ENCODE measurements at regions not wholly inside any gene's neighbourhood (a gene's known extent, or its start where the extent isn't known, plus 50 kb on each side); places are given as distances from the start of the nearest gene placed in this dataset.

DNA sequence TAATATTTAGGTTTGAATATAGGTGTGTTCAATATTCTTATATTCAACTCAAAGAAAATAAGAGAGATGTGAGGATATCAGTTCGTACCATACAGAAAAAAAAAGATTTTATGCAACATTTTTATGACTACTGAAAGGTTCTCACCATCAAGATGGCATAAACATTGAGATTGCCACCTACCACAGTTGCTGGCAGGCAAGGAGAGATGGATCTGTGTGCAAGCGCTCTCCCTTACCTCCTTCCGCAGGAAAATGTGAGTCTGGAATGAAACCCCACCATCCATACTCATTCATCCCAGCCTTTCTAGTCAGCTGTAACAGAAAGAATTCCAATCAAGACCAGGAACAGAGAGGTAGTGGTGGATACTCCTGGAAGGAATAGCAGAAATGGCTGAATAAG is 376.9 kb downstream of the PPP3CA start:
- DNase-seq = no peak

DNA sequence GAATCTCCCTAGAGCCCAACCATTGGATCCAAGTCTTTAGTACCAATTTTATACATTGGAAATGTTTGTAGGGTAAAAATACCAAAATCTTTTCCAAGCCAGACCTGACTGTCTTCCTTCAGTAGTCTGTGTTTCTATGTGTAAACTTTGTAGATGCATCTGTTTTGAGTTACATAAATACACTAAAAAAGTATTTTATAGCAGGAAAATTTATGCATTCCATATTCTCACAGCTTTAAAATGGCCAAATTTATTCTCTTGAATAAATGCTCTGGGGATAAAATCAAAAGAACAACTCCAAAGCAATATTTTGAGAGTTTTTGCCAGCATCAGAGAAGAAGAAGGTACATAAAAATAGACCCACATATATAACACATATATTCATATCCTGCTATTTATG is 377.4 kb downstream of the PPP3CA start:
- DNase-seq = no peak

DNA sequence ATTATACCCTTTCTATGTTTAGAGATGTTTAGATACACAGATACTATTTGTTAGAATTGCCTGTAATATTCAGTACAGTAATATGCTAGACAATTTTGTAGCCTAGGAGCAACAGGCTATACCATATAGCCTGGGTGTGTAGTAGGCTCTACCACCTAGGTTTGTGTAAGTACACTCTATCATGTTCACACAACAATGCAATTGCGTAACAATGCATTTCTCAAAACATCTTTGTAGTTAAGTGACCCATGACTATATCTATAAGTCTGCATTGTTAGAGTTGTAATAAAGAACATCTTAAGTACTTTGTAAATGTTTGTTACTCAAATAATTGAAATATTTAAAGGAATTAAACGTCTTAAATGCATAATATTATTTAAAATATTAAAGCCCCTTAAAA is 379.3 kb downstream of the PPP3CA start:
- no peak for DNase-seq

DNA sequence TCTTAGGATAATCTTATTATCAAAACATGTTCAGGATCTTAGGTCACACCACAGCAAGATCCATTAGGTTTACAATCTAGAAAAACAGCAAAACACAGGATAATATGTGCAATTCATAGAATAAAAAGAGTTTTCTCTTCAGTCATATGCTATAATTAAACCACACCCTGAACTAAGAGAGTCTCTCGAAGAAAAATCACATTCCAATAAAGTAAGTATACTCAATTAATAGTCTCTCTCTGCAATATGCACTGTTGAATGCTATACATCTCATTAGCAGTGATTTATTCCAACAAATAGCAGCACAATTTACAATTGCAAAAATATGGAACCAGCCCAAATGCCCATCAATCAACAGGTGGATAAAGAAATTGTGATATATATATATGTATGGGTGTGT is 383.7 kb downstream of the PPP3CA start:
- DNase-seq = no peak

DNA sequence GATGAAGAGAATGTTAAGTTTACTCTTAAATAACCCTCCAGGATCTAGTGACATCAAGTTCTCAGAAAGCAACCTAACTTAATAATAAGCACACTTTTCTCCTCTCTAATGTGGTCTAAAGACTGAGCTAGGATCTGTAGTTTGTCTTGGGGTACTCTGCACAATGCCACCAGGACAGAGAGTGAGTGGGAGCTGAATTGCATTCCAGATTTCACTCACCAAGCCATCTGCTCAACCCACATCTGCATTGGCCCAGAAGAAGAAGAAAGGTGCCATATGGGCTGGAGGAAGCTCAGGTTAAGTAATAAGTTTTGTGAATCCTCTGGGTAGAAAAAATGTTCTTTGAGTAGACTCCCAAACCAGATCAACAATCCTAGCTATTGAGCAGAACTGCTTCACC is 384.6 kb downstream of the PPP3CA start:
- no peak for DNase-seq

DNA sequence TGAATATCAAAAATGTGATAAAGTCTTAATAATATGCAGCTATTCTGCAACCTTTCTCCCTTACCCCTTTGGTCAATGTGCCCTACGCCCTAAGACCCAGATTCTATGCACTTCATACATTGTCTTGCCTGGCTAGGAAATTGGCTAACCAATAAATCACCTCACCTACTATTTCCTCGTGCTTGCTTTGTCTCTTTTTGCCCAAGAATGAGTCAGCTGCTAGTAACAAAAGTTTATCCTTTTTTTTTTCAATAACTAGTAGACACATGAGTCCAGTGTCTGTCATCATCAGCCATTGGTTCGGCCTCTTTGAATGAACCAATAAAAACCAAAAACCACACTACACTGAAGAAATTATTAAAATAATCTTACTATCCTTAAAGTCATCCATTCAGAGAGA is 387.1 kb downstream of the PPP3CA start:
- DNase-seq = no peak

DNA sequence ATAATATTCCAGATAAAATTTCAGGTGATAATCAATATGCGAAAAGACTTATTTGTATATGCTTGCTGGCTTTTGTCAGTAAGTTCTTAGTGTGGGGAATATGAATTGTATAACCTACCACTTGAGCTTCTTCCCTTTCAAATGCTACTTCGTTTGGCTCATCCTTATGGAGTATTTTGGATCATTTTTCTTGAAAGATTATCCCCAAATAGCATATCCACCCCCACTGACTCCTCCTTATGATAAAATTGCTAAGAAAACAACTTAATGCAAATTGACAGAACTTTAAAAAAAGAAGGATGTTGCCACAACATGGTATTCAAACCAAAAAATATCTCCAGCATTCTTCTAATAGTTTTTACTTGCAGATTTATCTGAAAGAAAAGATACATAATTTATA is 393.3 kb downstream of the PPP3CA start:
- DNase-seq = no peak

DNA sequence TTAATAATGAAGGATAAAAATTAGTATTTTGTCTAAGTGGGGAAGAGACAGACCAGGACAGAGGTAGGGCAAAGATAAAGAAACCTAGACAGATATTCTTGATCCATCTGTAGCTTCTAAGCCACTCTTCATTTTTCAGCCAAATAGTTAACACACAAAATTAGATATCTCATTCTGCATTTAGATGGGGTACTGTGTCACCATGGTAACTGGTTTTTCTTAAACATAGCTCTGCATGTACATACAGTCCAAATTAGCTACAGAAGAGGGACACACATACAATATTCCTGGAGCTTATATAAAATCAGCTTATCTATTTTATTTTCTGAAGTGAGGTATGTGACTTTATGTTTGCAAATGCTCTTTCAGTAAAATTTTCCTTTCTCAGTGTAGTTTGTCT is 393.7 kb downstream of the PPP3CA start:
- no peak for DNase-seq

DNA sequence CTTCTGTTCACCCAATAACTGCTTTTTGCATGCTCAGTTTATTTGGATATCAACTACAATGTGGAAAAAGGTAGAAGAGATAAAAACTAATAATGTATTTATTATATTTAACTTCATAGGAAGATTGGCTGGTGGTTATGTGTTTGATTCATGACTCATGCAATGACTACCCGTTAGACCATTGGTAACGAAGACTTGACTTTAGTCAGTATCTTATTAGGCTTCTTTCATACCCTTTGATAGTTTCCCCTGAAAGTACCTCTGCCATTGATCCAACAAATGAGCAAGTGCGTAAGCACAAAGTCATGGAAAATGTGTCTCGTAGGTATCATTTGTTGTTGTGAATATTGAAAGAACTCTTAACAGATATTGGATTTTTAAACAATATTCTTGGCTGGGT is 394.7 kb downstream of the PPP3CA start:
- DNase-seq = no peak

DNA sequence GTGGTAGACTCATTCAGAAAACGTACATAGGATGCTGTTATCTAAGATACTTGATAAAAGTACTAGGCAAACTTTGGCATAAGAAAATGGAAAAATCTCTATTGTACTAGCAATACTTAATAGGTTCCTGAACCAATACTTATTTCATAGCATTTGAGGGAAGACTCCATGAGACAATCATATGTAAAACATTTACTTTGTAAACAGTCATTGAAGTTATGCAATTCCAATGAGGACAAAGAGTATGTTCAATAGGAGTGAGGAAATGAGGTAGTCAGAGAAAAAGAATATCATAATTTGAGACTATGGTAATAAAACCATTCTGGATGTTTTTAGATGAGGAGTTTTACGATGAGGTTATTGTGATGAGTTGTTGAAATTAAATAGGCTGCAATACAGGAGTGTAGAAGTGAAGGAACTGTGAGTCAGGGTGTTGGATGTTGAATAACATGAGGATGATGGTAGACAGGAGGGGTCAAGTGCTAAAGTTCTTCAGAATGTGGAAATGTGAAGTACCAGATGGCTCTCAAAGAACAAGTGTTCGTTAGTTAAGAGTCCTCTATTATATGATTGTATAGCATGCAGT is 397.9 kb downstream of the PPP3CA start:
- no peak for DNase-seq

DNA sequence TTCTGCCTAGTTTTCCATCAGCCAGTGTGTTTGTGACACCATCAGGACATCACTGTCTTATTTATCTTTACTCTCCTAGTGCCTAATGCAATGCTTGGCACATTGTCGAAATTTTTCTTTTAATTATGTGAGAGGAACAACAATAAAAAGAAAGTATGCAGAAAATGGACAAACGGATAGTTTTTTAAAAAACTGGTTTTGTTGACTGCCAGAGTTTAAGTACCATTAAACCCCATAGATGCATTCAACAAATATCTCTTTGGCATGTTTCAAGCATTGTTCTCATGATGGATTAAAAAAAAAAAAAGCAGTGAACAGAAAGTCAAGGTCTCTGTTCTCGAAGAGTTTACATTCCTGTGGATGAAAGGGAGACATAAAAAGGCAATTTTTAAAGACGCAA is 398.4 kb downstream of the PPP3CA start:
- no peak for DNase-seq

DNA sequence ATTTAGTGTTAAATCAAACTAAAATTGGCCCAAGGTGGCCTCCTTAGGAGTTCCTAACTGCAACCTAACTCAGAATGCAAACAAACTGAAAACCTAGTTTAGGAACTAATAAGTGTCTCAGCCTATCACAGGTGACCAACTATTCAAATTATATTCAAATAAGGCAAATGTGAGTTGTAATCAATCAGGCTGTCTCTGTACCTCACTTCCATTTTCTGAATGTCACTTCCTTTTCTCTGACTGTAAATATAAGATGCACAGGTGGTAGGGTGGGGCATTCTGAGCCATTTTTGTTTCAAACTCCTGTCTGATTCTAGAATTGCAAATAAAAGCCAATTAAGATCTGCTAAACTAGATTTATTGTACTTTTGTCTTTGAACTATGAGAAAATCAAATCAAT is 401.5 kb downstream of the PPP3CA start:
- DNase-seq = no peak

DNA sequence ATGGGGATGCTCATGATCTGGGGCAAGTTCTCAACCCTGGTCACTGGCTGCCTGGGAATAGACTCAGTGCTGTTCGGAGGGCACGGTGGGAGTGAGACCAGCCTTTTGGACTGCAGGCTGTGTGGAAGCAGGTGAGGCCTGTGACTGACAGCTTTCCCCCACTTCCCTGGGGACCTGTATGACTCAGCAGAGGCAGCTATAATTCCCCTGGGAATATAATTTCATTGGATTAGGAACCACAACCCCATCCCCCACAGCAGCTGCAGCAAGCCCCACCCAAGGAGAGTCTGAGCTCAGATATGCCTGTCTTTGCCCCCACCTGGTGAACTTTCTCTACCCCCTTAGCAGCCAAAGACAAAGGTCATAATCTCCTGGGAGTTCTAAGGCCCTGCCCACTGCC is 408.6 kb downstream of the PPP3CA start:
- DNase-seq = no peak

DNA sequence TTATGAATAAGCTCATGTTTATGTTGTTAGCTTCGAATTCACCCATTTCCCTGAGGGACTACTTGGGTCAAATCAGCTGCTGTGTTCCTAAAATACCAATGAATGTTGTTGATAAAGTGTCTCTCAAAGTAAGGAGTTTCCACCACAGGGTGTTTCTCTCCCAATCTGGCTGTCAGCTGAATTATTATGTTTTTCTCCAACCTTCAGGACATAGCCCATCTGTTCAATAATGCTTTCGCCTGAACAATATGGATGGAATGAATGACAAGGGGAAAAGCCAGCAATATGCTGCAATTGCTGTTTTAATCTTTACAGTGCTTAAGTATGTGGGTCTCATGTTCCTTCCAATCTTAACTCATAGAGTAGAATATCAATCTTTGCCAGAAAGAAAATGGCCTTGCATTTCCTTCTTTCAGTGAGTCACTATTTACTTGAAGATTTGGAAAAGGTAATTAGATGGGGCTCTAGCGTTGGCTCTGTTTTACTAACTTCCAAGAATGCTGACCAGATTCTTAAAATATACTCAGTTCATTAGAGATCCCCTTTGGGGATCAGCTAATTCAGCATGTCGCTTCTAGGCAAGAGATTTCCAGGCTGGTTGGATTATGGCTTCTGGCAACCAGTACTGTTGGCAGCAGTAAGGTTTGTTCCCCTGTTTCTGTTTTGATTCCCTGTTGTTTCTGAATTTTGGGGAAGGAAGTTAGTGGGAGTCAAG is 410.5 kb downstream of the PPP3CA start:
- no peak for DNase-seq

DNA sequence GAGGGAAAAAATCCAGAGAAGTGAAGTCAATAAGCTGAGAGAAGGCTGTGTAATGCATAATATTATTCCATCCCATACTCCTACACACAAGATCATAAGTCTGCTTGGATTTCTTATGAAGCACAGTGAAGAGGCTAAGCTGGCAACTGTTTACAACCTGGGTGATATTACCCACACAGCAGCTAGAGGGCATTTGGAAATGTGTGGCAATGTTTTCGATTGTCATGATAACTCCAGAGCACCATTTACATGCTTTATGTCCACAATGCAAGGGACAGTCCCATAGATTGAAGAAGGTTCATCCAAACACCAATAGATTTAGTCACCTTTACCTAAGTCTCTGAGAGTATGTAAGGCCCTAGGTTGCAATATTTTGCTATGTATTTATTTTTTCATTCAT is 412.2 kb downstream of the PPP3CA start:
- no peak for DNase-seq

DNA sequence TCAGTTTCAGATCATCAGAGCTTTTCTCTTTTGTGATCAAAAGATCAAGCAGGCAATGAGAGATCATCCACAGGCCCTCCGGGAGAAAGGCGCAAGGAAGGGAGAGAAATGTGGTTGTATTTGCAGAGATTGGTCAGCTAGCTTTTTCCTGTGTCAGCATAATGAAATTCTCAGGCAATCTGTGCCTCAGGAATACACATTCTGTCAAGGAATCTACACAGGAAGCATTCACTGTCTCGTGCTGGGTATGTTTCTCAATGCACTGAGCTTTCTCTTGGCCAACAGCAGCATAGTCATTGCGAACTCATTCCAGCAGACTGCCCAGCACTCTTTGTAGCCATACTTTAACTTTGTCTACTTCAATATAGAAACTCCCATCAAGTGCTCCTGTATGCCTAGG is 413.7 kb downstream of the PPP3CA start:
- DNase-seq = no peak

DNA sequence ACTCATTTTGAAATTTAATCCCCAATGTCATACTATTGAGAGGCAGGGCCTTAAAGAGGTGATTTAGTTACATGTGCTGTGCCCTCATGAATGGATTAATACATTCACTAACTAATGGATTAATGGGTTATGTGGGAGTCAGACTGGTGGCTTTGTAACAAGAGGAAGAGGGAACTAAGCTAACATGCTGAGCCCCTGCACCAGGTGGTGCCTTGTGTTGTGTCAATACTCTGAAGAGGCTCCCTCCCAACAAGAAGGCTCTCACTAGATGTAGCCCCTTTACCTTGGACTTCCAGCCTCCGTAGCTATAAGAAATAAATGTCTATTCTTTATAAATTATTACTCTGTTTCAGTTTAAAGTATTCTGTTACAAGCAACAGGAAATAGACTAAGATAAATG is 411.9 kb upstream of the EMCN start:
- peak; percentile 6 for DNase-seq

DNA sequence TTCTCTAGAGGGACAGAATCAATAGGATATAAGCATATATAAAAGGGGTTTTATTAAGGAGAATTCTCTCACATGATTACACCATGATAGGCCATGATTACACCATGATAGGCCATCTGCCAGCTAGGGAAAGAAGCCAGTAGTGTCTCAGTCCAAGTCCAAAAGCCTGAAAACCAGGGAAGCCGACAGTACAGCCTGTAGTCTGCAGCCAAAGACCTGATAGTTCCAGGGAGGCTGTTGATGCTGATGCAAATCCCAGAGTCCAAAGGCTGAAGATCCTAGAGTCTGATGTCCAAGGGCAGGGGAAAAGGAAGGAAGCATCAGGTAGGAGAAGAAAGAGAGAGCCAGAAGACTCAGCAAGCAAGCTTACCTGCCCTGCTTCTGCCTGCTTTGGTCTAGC is 411.3 kb upstream of the EMCN start:
- DNase-seq = no peak

DNA sequence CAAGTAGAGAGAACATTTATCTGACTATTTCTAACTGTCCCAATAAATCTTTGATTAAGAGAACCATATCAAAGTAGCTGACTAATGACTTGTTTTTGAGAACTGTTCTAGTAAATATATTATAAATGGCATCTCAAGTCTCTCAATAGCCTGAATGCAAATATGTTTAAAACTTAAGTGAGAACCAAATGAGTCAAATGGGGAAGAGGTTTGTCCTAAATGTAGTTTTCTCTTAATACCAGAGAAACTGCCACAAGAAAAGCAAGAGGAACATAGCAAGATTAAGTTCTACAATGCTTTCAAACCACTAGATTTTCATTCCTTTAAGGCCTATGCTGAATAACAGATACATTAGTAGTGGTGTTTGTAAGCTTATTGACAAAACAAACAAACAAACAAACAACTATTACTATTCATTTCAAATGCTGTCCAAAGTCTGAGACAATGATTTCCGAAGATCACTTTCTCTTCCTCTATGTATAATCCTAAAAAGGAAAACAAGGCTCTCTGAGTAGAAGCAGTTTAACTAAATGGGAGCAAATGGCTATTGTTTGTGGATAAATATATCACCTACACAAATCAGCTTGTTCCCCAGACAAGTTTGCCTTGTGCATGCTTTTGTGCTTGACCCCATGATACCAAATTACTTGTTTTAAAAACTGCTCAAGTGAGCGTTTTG is 408.4 kb upstream of the EMCN start:
- DNase-seq = no peak

DNA sequence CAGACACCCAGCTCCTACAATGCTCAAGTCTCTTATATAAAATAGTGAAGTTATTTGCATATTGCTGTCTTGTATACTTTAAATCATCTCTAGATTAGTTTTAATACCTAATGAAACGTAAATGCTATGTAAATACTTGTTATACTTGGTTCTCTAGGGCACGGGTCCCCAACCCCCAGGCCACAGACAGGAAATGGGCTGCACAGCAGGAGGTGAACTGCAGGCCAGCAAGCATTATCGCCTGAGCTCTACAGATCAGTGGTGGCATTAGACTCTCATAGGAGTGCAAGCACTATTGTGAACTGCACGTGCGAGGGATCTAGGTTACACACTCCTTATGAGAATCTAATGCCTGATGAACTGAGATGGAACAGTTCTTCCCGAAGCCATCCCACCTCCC is 395.9 kb upstream of the EMCN start:
- DNase-seq = no peak

DNA sequence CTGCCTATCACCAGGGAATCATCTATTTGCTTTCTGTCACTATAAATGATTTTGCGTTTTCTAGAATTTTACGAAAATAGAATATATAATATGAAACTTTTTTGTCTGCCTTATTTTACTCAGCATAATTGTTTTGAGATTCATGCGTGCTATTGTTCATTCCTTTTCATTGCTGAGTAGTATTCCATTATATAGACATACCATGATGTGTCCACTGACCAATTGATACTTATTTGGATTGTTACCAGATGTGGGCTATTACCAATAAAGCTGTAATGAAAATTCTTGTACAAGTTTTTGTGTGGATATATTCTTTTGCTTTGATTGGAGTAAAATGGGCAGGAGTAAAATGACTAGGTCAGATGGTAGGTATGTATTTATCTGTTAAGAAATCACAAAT is 390.7 kb upstream of the EMCN start:
- DNase-seq = no peak

DNA sequence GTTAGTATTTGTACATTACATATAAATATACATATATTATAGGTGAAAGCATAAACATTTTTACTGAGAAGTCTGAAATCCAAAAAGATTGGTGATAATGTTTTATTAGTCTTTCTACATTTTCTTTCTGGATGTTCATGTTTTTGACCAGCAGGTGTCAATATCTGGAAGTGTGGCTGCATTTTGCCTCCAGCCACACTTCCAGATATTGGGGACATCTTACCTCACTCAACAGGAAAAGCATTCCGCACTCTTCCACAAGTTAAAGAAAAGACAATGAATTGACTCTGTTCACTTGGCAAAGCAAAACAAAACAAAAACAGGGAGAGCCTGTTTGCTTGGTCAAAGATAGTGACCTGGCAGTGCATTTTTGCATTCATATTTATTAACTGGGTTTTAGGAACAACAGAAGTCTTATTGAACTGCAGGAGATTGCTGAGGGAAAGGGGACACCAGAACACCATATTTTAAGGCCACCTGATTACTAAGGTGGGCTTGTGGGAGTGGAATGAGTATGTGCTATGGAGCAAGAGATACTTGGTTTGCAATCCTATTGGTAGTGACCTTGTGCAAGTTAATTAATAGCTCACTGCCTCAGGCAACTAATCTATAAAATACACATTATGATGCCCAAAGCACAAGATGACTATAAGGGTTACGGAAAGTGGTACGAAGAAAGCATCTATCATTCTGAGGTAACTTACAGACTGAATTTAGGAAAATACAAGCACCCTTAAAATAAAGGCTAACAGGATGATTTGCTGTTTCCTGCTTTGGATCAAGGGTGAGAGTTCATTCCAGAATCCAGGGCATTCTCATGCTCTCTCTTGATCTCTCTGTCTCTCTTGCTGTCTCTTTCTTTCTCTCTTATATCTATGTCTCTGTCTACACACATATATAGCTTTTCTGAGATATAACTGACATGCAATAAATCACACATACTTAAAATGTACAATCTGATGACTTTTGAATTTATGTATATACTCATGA is 389.9 kb upstream of the EMCN start:
- DNase-seq = no peak

DNA sequence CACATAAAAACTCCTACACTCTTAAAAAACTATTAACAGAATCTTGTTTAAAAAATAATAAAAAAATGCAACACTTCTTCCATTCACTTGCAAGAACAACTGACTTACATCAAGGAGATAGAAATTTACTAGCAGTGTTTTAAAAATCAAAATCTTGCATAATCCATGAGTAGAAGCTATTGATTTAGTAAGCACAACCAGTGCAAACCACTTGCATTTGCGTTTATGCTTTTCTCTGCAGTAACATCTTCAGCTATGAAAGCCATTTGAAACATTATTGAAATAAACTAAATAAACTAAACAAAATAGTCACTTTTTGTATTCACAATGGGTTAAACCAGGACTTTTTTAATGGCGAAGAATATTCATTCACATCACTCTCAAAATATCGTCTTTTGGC is 389.2 kb upstream of the EMCN start:
- no peak for DNase-seq

Measured in NCI-H2029 (cell line).